ENCODE measurements at regions not wholly inside any gene's neighbourhood (a gene's known extent, or its start where the extent isn't known, plus 50 kb on each side); places are given as distances from the start of the nearest gene placed in this dataset.
A peak's percentile ranks its signal among the peaks of the same experiment; 100 is the strongest.
"Not testable (repeated sequence)": the region's sequence is repeated elsewhere in the genome, so short reads cannot be mapped to it uniquely, and the experiment has no call there.

DNA sequence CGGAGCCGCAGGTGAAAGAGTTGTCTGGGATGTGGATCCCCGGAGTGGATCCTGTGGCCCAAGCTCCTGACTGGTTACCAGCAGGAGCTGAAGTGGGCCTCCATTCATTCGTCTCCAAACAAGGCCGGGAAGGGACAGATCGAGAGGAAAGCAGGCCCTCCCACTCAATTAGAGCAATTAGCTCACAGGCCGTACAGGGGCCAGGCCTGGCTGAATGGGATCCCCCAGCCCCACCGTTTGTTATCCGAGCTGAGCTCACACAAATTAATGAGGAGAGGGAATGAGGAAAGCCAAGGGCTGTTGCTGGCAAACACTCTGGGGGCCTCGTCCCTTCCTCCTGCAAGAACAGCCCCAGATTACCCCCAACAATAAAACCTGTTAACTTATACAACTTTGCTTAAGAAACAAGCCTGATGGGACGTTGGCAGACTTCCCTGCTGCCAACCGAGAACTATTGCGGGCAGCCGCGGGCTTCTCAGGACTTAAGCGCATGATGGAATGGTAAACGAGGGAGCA, 338.0 kb downstream of the BCL11A start:
- Histone ChIP-seq H3K9me3 (ENCODE audit: insufficient read depth, low read length) (no peaks in the 10 kb centered on the region), H3K4me1 (ENCODE audit: insufficient read depth, insufficient read length) (peaks cover 4% of the 10 kb centered on the region), H3K27me3 (ENCODE audit: insufficient read depth, insufficient read length) (no peaks in the 10 kb centered on the region), H3K4me3 (ENCODE audit: insufficient read length, low read depth) (no peak overlapping the region), H3K9ac (ENCODE audit: insufficient read length, low read depth) (no peak overlapping the region), H3K36me3 (ENCODE audit: insufficient read depth, insufficient read length, low read length) (no peaks in the 10 kb centered on the region)
- peak; percentile 30 for DNase-seq (ENCODE audit: low read depth, low spot score)
- TF ChIP-seq YY1 (IDR thresholded peaks at IDR 0.05; ENCODE audit: insufficient read depth, insufficient read length) (no peak), SUZ12 (IDR thresholded peaks at IDR 0.05; ENCODE audit: extremely low read depth, insufficient read depth, insufficient read length) (no peak), ZNF274 (IDR thresholded peaks at IDR 0.05; ENCODE audit: low read depth, low read length) (no peak)

DNA sequence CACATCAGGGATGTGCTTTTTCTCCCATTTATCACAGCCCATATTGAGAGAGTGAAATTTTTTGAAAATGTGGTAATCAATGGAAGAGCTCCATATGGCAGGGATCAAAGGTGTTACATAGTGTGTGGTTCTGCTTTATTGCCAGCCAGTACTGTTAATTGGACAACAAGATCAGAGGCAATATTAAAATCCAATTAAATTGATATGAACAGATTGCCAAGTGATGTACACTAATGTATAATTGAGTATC, 338.9 kb downstream of the BCL11A start:
- DNase-seq (ENCODE audit: low read depth, low spot score): no peak
- Histone ChIP-seq H3K4me3 (ENCODE audit: insufficient read length, low read depth) (no peak overlapping the region), H3K36me3 (ENCODE audit: insufficient read depth, insufficient read length, low read length) (no peaks in the 10 kb centered on the region), H3K27me3 (ENCODE audit: insufficient read depth, insufficient read length) (no peaks in the 10 kb centered on the region), H3K4me1 (ENCODE audit: insufficient read depth, insufficient read length) (peaks cover 4% of the 10 kb centered on the region), H3K9me3 (ENCODE audit: insufficient read depth, low read length) (no peaks in the 10 kb centered on the region), H3K9ac (ENCODE audit: insufficient read length, low read depth) (no peak overlapping the region)
- no peak for TF ChIP-seq ZNF274 (IDR thresholded peaks at IDR 0.05; ENCODE audit: low read depth, low read length)
- no peak for TF ChIP-seq SUZ12 (IDR thresholded peaks at IDR 0.05; ENCODE audit: extremely low read depth, insufficient read depth, insufficient read length)
- no peak for TF ChIP-seq YY1 (IDR thresholded peaks at IDR 0.05; ENCODE audit: insufficient read depth, insufficient read length)

DNA sequence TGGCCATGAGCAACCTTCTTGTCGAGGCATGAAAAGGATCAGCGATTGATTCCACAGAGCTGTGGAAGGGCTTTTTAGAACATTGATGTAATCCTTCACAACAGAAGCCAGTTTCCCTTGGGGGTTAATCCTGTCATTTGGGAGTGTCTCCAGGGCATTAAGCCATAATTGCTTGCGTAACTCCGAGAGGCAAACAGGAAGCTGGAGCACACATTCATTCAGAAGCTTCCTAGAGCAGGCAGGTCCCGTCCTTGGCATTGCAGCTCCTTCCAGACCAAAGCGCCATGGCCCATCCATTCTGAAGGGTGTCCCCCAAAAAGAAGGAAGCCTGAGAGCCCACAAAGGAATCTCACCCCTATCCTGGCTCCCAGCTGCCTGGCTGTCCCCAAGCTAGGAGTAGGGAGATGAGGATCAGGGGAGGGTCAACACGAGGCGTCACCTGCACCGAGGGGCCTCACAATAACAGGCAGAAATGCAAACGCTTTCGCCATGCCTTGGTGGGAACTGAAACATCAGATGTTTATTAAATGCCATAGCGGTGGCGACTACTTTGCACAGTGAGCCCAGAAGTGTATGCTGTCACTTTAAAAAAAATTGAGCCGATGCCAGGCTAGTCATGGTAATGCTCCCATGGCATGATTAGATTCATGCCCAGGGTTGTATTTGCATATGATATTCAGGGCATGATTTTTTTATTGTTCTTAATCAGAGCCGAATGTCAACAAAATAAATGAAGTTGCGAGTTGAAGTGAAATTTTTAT, 339.4 kb downstream of the BCL11A start:
- Histone ChIP-seq H3K36me3 (ENCODE audit: insufficient read depth, insufficient read length, low read length) (no peaks in the 10 kb centered on the region), H3K9ac (ENCODE audit: insufficient read length, low read depth) (no peak overlapping the region), H3K27me3 (ENCODE audit: insufficient read depth, insufficient read length) (no peaks in the 10 kb centered on the region), H3K4me1 (ENCODE audit: insufficient read depth, insufficient read length) (peaks cover 4% of the 10 kb centered on the region), H3K9me3 (ENCODE audit: insufficient read depth, low read length) (no peaks in the 10 kb centered on the region), H3K4me3 (ENCODE audit: insufficient read length, low read depth) (no peak overlapping the region)
- no peak for TF ChIP-seq SUZ12 (IDR thresholded peaks at IDR 0.05; ENCODE audit: extremely low read depth, insufficient read depth, insufficient read length)
- TF ChIP-seq ZNF274 (IDR thresholded peaks at IDR 0.05; ENCODE audit: low read depth, low read length): no peak
- TF ChIP-seq YY1 (IDR thresholded peaks at IDR 0.05; ENCODE audit: insufficient read depth, insufficient read length): no peak
- no peak for DNase-seq (ENCODE audit: low read depth, low spot score)

DNA sequence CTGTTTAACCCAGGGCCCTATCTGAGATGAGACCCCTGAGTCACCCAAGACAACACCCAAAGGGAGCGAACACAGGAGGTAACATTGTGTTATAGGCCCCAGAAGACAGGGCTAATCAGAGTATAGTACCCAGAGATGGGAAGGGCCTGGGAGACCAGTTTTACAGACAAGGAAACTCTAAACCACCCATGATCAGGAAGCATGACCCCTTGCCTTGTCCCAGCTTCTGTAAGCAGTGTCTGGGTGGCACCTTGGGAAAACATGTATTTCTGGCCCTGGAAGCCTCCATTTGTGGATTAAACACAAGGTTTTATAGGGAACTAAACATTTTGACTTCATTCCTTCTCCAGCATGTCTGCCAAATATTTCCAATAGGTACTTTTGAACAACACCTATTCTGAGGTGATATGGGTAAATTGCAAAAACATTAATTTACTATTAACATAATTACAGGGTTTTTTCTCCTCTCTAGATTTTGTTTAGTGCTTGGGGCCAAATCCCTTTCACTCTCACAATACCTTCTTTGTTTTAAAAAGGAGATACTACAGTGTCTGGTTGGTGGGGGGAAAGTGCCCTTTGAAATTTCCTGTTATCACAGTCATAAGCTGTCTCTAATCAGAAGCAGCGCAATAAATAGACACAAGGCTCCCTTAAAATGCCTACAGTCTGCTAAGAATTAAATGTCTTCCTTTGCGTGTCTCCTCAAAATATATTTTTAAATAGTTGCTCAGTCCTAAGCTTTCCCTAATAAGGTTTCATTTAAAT, 341.1 kb downstream of the BCL11A start:
- no peak overlapping the region for H3K4me3 ChIP-seq (ENCODE audit: insufficient read length, low read depth)
- peaks cover 4% of the 10 kb centered on the region for H3K4me1 ChIP-seq (ENCODE audit: insufficient read depth, insufficient read length)
- H3K27me3 ChIP-seq (ENCODE audit: insufficient read depth, insufficient read length): no peaks in the 10 kb centered on the region
- DNase-seq (ENCODE audit: low read depth, low spot score): no peak
- H3K9ac ChIP-seq (ENCODE audit: insufficient read length, low read depth): no peak overlapping the region
- H3K9me3 ChIP-seq (ENCODE audit: insufficient read depth, low read length): no peaks in the 10 kb centered on the region
- no peaks in the 10 kb centered on the region for H3K36me3 ChIP-seq (ENCODE audit: insufficient read depth, insufficient read length, low read length)
- TF ChIP-seq YY1 (IDR thresholded peaks at IDR 0.05; ENCODE audit: insufficient read depth, insufficient read length) (no peak), SUZ12 (IDR thresholded peaks at IDR 0.05; ENCODE audit: extremely low read depth, insufficient read depth, insufficient read length) (no peak), ZNF274 (IDR thresholded peaks at IDR 0.05; ENCODE audit: low read depth, low read length) (no peak)

DNA sequence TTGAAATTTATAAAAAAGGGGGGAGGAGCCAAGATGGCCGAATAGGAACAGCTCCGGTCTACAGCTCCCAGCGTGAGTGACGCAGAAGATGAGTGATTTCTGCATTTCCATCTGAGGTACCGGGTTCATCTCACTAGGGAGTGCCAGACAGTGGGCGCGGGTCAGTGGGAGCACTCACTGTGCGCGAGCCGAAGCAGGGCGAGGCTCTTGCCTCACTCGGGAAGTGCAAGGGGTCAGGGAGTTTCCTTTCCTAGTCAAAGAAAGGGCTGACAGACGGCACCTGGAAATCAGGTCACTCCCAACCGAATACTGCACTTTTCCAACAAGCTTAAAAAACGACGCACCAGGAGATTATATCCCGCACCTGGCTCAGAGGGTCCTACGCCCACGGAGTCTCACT, 364.4 kb downstream of the BCL11A start:
- not testable (repeated sequence) for H3K4me3 ChIP-seq (ENCODE audit: insufficient read length, low read depth)

DNA sequence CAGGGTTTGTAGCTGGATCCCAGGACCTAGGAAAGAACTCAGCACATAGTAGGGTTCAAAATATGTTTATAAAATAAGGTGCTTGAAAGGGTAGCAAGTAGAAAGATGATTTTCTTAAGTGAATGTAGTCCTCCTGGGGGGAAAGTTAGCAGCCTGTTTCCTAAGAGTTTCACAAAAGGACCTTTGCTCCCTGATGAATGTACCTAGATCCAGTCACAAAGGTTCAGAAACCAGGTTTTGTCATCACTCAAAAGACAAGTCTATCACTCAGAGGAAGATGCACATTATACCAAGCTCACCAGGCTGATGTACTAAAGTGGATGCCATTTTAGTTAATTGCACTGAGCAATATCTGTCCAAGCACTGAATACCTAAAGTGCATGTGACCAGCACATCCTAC, 378.2 kb downstream of the BCL11A start:
- Histone ChIP-seq H3K9me3 (ENCODE audit: insufficient read depth, low read length) (no peaks in the 10 kb centered on the region), H3K27me3 (ENCODE audit: insufficient read depth, insufficient read length) (no peaks in the 10 kb centered on the region), H3K36me3 (ENCODE audit: insufficient read depth, insufficient read length, low read length) (no peaks in the 10 kb centered on the region), H3K9ac (ENCODE audit: insufficient read length, low read depth) (no peak overlapping the region), H3K4me1 (ENCODE audit: insufficient read depth, insufficient read length) (no peaks in the 10 kb centered on the region), H3K4me3 (ENCODE audit: insufficient read length, low read depth) (no peak overlapping the region)
- DNase-seq (ENCODE audit: low read depth, low spot score): no peak
- TF ChIP-seq SUZ12 (IDR thresholded peaks at IDR 0.05; ENCODE audit: extremely low read depth, insufficient read depth, insufficient read length) (no peak), YY1 (IDR thresholded peaks at IDR 0.05; ENCODE audit: insufficient read depth, insufficient read length) (no peak), ZNF274 (IDR thresholded peaks at IDR 0.05; ENCODE audit: low read depth, low read length) (no peak)

More for the DNA sequence above, 364.4 kb downstream of the BCL11A start:
- not testable (repeated sequence) for H3K9ac ChIP-seq (ENCODE audit: insufficient read length, low read depth); H3K27me3 ChIP-seq (ENCODE audit: insufficient read depth, insufficient read length); H3K4me1 ChIP-seq (ENCODE audit: insufficient read depth, insufficient read length); H3K36me3 ChIP-seq (ENCODE audit: insufficient read depth, insufficient read length, low read length); DNase-seq (ENCODE audit: low read depth, low spot score)
- peaks cover 15% of the 10 kb centered on the region; the same call in 1 of the 2 replicates for H3K9me3 ChIP-seq (ENCODE audit: insufficient read depth, low read length)

DNA sequence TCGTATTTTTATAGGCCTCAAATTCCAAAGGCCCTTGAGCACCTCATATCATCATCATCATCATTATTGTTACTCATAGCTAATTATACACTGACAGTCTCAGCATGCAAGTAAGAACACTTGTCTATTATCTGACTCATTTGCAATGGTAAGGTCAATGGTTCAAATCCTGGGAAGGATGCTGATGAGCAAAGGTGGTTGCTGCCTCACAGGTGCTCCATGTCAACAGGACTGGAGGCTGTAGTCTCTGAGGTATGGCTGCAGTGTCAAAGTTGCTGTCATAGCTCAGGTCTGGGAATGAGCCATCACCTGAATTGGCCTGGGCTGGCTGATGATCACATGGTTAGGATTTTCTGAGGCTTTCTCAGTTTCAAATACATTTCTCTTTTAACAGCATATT, 379.3 kb downstream of the BCL11A start:
- Histone ChIP-seq H3K9ac (ENCODE audit: insufficient read length, low read depth) (no peak overlapping the region), H3K36me3 (ENCODE audit: insufficient read depth, insufficient read length, low read length) (no peaks in the 10 kb centered on the region), H3K9me3 (ENCODE audit: insufficient read depth, low read length) (no peaks in the 10 kb centered on the region), H3K4me3 (ENCODE audit: insufficient read length, low read depth) (no peak overlapping the region), H3K4me1 (ENCODE audit: insufficient read depth, insufficient read length) (no peaks in the 10 kb centered on the region), H3K27me3 (ENCODE audit: insufficient read depth, insufficient read length) (no peaks in the 10 kb centered on the region)
- TF ChIP-seq YY1 (IDR thresholded peaks at IDR 0.05; ENCODE audit: insufficient read depth, insufficient read length) (no peak), SUZ12 (IDR thresholded peaks at IDR 0.05; ENCODE audit: extremely low read depth, insufficient read depth, insufficient read length) (no peak), ZNF274 (IDR thresholded peaks at IDR 0.05; ENCODE audit: low read depth, low read length) (no peak)
- no peak for DNase-seq (ENCODE audit: low read depth, low spot score)
